HepG2 (cell line): ENCODE measurements at regions not wholly inside any gene's neighbourhood (a gene's known extent, or its start where the extent isn't known, plus 50 kb on each side); places are given as distances from the start of the nearest gene placed in this dataset.

ENCODE experiments used
- ATAC-seq: fragments of 200-7000 bp; cut with Tn5 transposase; 3 replicates; pipeline ENCODE4 v1.9.1; 2020; ENCODE audit warnings: mild to moderate bottlenecking, moderate library complexity
- BruUV-seq: library from RNA; stranded (reverse); fragments of 400-500 nt; replicated peaks from 2 replicates; lab custom pipeline; 2021; lab: Mats Ljungman, UMichigan
- CTCF ChIA-PET: fragments of 300-600 bp; formaldehyde crosslinking; extraction: SDS; loops from one replicate; lab custom pipeline; 2021; ENCODE audit warnings: low total read pairs, inconsistent platforms, low intra/inter-chr PET ratio; lab: Yijun Ruan, JAX
- POLR2A ChIA-PET: fragments of 350-600 bp; sonication (Branson Sonifier 250); formaldehyde crosslinking; loops from one replicate; lab custom pipeline; 2020; ENCODE audit warnings: antibody characterized with exemption, inconsistent platforms; lab: Yijun Ruan, JAX
- DNase-seq: peaks from one replicate; pipeline ENCODE4 v3.0.0-alpha.2; 2015; ENCODE audit warnings: low spot score
- FAIRE-seq: peaks from 3 replicates; lab custom pipeline; 2011; peaks lifted over from hg19 to GRCh38; lab: Jason Lieb, UNC
- H2AFZ ChIP-seq: one replicate; pipeline ENCODE4 v1.6.1; 2011; ENCODE audit warnings: low read length, inconsistent platforms
- H3K27ac ChIP-seq: fragments of 300-600 bp; 3 replicates; pipeline ENCODE4 v1.8.0; 2011; ENCODE audit warnings: mixed run types, mild to moderate bottlenecking, mixed read lengths, low read length, inconsistent platforms; ENCODE audit not compliant: insufficient read depth; ENCODE audit errors: extremely low read length
- H3K27me3 ChIP-seq, 2 experiments: fragments of 200-600 bp in 1 of 2; 2 replicates in 1 of 2; 3 replicates in 1 of 2; pipeline versions ENCODE4 v1.6.0 to v1.8.0; 2011; ENCODE audit warnings: low read length in 2 of 2, mild to moderate bottlenecking in 2 of 2, moderate library complexity in 2 of 2, inconsistent platforms in 1 of 2; ENCODE audit not compliant: insufficient read depth in 2 of 2, control insufficient read depth in 1 of 2
- H3K36me3 ChIP-seq, 2 experiments: fragments of 200-600 bp in 1 of 2; replicated peaks in 1 of 2; 2 replicates in 1 of 2; 3 replicates in 1 of 2; pipeline versions ENCODE4 v1.5.1 to v1.8.0; 2011; ENCODE audit warnings: low read length in 2 of 2, inconsistent platforms in 1 of 2; ENCODE audit not compliant: insufficient read depth in 2 of 2, control insufficient read depth in 1 of 2
- H3K4me1 ChIP-seq: 2 replicates; pipeline ENCODE4 v1.5.1; 2012; ENCODE audit warnings: low read length, inconsistent platforms; ENCODE audit not compliant: insufficient read depth
- H3K4me2 ChIP-seq: 2 replicates; pipeline ENCODE4 v1.6.0; 2011; ENCODE audit warnings: low read depth, low read length, inconsistent platforms
- H3K4me3 ChIP-seq, 3 experiments: fragments of 200-600 bp in 1 of 3; sonication (generic), shearing (Covaris generic) in 1 of 3; replicated peaks in 1 of 3; 2 replicates each; pipeline ENCODE4 v1.5.1; 2011 to 2016; ENCODE audit warnings: low read length in 3 of 3, inconsistent platforms in 2 of 3, low read depth in 2 of 3, mild to moderate bottlenecking in 2 of 3, control low read depth in 1 of 3, mixed read lengths in 1 of 3; ENCODE audit not compliant: insufficient read depth in 1 of 3
- H3K79me2 ChIP-seq: one replicate; pipeline ENCODE4 v1.6.1; 2011; ENCODE audit warnings: low read length, inconsistent platforms; ENCODE audit not compliant: insufficient read depth
- H3K9ac ChIP-seq: 2 replicates; pipeline ENCODE4 v1.6.0; 2011; ENCODE audit warnings: mild to moderate bottlenecking, low read depth, low read length, inconsistent platforms; ENCODE audit not compliant: insufficient read depth
- H3K9me3 ChIP-seq: 2 replicates; pipeline ENCODE4 v1.5.1; 2012; ENCODE audit warnings: mild to moderate bottlenecking, low read length
- H4K20me1 ChIP-seq: 2 replicates; pipeline ENCODE4 v1.6.0; 2011; ENCODE audit warnings: inconsistent platforms, mild to moderate bottlenecking, low read length, moderate library complexity; ENCODE audit not compliant: insufficient read depth
- ARNTL ChIP-seq: sonication (generic); formaldehyde crosslinking; IDR thresholded peaks from 2 replicates; pipeline ENCODE4 v1.4.0; 2020; ENCODE audit warnings: mild to moderate bottlenecking, missing genetic modification reagents
- ATAD3A ChIP-seq: sonication (generic); formaldehyde crosslinking; IDR thresholded peaks from 2 replicates; pipeline ENCODE4 v1.4.0; 2020; ENCODE audit warnings: missing genetic modification reagents
- GFI1 ChIP-seq: sonication (generic); formaldehyde crosslinking; IDR thresholded peaks from 2 replicates; pipeline ENCODE4 v1.5.0; 2020; ENCODE audit warnings: missing genetic modification reagents, mild to moderate bottlenecking, borderline replicate concordance
- HOXA9 ChIP-seq: sonication (generic); formaldehyde crosslinking; IDR thresholded peaks from 2 replicates; pipeline ENCODE4 v1.8.1; 2022; ENCODE audit warnings: missing genetic modification reagents, mild to moderate bottlenecking, moderate library complexity, borderline replicate concordance
- KDM2A ChIP-seq: sonication (generic); formaldehyde crosslinking; IDR thresholded peaks from 2 replicates; pipeline ENCODE4 v1.4.0; 2020; ENCODE audit warnings: low read depth, missing genetic modification reagents, borderline replicate concordance
- KDM3A ChIP-seq: IDR thresholded peaks from 2 replicates; pipeline ENCODE4 v1.6.1; 2018; ENCODE audit warnings: low read depth, missing compliant biosample characterization
- POLR2AphosphoS5 ChIP-seq: IDR thresholded peaks from 2 replicates; pipeline ENCODE4 v1.6.1; 2012; ENCODE audit warnings: low read depth, low read length
- RELA ChIP-seq: sonication (generic); formaldehyde crosslinking; IDR thresholded peaks from 2 replicates; pipeline ENCODE4 v1.4.0; 2020; ENCODE audit warnings: missing genetic modification reagents
- SRF ChIP-seq: IDR thresholded peaks from 2 replicates; pipeline ENCODE4 v1.6.1; 2011; ENCODE audit warnings: mild to moderate bottlenecking, low read depth, low read length, moderate library complexity
- SRSF4 ChIP-seq: fragments of 200-400 bp; formaldehyde crosslinking; IDR thresholded peaks from one replicate; pipeline ENCODE4 v1.6.1; 2018; ENCODE audit warnings: mild to moderate bottlenecking, low read depth, low read length, moderate library complexity; ENCODE audit not compliant: poor library complexity, severe bottlenecking
- WGBS: methylation state at CpG from one replicate; pipeline ENCODE4 v1.1.6; 2017; ENCODE audit warnings: low lambda C conversion rate; 5-methylcytosine and 5-hydroxymethylcytosine counted together
- in situ Hi-C: cut with HindIII; loops from 2 replicates; pipeline ENCODE4 v1.10.0; 2017; ENCODE audit warnings: low pct_unique_long_range_greater_than_20kb; ENCODE audit not compliant: extremely low pct_ligation_motif_present
- intact Hi-C: fragments of 100-400 bp; cut with micrococcal nuclease; formaldehyde crosslinking; loops from one replicate; pipeline ENCODE4 v1.10.0; 2022; ENCODE audit not compliant: unreplicated experiment
- TF ChIP-seq, protein P1 (sequence below): sonication (generic); formaldehyde crosslinking; IDR thresholded peaks from 2 replicates; pipeline ENCODE4 v1.5.1; 2020; ENCODE audit warnings: mild to moderate bottlenecking, missing genetic modification reagents, moderate library complexity
- TF ChIP-seq, protein P2 (sequence below): sonication (generic); formaldehyde crosslinking; IDR thresholded peaks from 2 replicates; pipeline ENCODE4 v1.4.0; 2020; ENCODE audit warnings: missing genetic modification reagents, borderline replicate concordance
- TF ChIP-seq, protein P3 (sequence below): sonication (generic); formaldehyde crosslinking; IDR thresholded peaks from 2 replicates; pipeline ENCODE4 v1.5.0; 2020; ENCODE audit warnings: mild to moderate bottlenecking, missing genetic modification reagents

DNA sequence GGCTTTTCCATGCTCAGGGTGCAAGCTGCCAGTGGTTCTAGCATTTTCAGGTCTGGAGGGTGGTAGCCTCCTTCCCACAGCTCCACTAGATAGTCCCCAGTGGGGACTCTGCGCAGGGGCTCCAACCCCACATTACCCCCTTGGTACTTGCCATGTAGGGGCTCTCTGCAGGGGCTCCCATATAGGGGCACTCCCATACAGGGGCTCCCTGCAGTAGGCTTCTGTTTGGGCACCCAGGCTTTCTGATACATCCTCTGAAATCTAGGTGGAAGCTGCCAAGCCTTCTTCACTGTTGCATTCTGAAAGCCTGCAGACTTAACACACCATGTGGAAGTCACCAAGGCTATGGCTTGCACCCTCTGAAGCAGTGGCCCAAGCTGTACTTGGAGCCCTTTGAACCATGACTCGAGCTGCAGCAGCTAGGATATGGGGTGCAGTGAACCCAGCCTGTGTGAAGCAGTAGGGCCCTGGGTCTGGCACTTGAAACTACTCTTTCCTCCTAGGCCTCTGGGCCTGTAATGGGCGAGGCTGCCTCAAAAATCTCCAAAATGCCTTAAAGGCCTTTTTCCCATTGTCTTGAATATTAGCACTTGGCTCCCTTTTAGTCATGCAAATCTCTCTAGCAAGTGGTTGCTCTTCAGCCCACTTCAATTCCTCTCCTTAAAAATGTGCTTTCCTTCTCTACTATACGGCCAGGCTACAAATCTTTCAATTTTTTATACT is 96.4 kb downstream of the TPRA1 start (continued):
- TF ChIP-seq GFI1, result no peak
- TF ChIP-seq HOXA9 (CRISPR knock-in tag), result no peak
- TF ChIP-seq KDM3A (CRISPR knock-in tag), result no peak
- no peak for TF ChIP-seq ATAD3A (CRISPR knock-in tag)
- no peak for TF ChIP-seq KDM2A (CRISPR knock-in tag)
- TF ChIP-seq, all 625 proteins: peak for 0

DNA sequence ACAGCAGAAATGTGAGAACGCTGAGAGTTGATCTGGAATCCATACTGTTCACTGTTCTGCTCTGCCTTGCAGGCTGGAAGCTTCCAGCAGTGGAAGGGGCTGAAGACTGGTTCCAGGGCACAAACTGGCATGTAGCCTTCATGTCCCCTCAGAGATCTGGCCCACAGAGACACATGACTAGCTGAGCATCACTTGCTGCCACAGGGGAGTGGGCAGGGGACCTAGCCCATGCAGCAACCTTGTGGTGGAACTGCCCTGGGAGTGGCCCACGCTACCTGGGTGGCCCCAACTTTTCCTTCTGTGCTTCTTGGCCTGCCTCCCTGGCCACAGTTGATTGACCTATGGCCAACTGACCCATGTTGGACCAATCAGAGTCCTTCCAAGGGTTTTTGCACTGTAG is 98.1 kb downstream of the TPRA1 start:
- WGBS, result 0% methylated on average over 2 of the region's 2 CpGs
- TF ChIP-seq SRF (no peak), POLR2AphosphoS5 (no peak), RELA (CRISPR knock-in tag) (no peak), ARNTL (no peak), SRSF4 (no peak)
- TF ChIP-seq, protein P1, sequence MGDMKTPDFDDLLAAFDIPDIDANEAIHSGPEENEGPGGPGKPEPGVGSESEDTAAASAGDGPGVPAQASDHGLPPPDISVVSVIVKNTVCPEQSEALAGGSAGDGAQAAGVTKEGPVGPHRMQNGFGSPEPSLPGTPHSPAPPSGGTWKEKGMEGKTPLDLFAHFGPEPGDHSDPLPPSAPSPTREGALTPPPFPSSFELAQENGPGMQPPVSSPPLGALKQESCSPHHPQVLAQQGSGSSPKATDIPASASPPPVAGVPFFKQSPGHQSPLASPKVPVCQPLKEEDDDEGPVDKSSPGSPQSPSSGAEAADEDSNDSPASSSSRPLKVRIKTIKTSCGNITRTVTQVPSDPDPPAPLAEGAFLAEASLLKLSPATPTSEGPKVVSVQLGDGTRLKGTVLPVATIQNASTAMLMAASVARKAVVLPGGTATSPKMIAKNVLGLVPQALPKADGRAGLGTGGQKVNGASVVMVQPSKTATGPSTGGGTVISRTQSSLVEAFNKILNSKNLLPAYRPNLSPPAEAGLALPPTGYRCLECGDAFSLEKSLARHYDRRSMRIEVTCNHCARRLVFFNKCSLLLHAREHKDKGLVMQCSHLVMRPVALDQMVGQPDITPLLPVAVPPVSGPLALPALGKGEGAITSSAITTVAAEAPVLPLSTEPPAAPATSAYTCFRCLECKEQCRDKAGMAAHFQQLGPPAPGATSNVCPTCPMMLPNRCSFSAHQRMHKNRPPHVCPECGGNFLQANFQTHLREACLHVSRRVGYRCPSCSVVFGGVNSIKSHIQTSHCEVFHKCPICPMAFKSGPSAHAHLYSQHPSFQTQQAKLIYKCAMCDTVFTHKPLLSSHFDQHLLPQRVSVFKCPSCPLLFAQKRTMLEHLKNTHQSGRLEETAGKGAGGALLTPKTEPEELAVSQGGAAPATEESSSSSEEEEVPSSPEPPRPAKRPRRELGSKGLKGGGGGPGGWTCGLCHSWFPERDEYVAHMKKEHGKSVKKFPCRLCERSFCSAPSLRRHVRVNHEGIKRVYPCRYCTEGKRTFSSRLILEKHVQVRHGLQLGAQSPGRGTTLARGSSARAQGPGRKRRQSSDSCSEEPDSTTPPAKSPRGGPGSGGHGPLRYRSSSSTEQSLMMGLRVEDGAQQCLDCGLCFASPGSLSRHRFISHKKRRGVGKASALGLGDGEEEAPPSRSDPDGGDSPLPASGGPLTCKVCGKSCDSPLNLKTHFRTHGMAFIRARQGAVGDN (CRISPR knock-in tag), result no peak
- TF ChIP-seq, protein P2, sequence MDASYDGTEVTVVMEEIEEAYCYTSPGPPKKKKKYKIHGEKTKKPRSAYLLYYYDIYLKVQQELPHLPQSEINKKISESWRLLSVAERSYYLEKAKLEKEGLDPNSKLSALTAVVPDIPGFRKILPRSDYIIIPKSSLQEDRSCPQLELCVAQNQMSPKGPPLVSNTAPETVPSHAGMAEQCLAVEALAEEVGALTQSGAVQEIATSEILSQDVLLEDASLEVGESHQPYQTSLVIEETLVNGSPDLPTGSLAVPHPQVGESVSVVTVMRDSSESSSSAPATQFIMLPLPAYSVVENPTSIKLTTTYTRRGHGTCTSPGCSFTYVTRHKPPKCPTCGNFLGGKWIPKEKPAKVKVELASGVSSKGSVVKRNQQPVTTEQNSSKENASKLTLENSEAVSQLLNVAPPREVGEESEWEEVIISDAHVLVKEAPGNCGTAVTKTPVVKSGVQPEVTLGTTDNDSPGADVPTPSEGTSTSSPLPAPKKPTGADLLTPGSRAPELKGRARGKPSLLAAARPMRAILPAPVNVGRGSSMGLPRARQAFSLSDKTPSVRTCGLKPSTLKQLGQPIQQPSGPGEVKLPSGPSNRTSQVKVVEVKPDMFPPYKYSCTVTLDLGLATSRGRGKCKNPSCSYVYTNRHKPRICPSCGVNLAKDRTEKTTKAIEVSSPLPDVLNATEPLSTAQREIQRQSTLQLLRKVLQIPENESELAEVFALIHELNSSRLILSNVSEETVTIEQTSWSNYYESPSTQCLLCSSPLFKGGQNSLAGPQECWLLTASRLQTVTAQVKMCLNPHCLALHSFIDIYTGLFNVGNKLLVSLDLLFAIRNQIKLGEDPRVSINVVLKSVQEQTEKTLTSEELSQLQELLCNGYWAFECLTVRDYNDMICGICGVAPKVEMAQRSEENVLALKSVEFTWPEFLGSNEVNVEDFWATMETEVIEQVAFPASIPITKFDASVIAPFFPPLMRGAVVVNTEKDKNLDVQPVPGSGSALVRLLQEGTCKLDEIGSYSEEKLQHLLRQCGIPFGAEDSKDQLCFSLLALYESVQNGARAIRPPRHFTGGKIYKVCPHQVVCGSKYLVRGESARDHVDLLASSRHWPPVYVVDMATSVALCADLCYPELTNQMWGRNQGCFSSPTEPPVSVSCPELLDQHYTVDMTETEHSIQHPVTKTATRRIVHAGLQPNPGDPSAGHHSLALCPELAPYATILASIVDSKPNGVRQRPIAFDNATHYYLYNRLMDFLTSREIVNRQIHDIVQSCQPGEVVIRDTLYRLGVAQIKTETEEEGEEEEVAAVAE (CRISPR knock-in tag), result no peak
- TF ChIP-seq, protein P3, sequence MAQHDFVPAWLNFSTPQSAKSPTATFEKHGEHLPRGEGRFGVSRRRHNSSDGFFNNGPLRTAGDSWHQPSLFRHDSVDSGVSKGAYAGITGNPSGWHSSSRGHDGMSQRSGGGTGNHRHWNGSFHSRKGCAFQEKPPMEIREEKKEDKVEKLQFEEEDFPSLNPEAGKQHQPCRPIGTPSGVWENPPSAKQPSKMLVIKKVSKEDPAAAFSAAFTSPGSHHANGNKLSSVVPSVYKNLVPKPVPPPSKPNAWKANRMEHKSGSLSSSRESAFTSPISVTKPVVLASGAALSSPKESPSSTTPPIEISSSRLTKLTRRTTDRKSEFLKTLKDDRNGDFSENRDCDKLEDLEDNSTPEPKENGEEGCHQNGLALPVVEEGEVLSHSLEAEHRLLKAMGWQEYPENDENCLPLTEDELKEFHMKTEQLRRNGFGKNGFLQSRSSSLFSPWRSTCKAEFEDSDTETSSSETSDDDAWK (CRISPR knock-in tag), result no peak

More for the DNA sequence above, 98.1 kb downstream of the TPRA1 start:
- Histone ChIP-seq H3K4me2 (no peak overlapping the region), H3K79me2 (no peaks in the 10 kb centered on the region), H3K27me3 (peaks cover 1 to 9% of the 10 kb centered on the region in 2 experiments; a peak in 2 of 5 replicates), H2AFZ (no peak overlapping the region), H3K9ac (no peak overlapping the region), H3K4me3 (no peak overlapping the region), H3K4me1 (no peaks in the 10 kb centered on the region), H3K36me3 (no peaks in the 10 kb centered on the region), H4K20me1 (no peaks in the 10 kb centered on the region), H3K27ac (no peak overlapping the region), H3K9me3 (no peaks in the 10 kb centered on the region)
- DNase-seq, result no peak
- ATAC-seq, result no peak
- intact Hi-C loops (no loop called here), in situ Hi-C loops (no loop called here)
- no peak for FAIRE-seq
- CTCF ChIA-PET, result no interaction called here
- POLR2A ChIA-PET, result no interaction called here
- BruUV-seq, result no TSS peak
